NCI-H510A (cell line): ENCODE measurements at regions not wholly inside any gene's neighbourhood (a gene's known extent, or its start where the extent isn't known, plus 50 kb on each side); places are given as distances from the start of the nearest gene placed in this dataset.

ENCODE experiments used
- DNase-seq: peaks from one replicate; lab custom pipeline; 2025; lab: John Stamatoyannopoulos, UW

DNA sequence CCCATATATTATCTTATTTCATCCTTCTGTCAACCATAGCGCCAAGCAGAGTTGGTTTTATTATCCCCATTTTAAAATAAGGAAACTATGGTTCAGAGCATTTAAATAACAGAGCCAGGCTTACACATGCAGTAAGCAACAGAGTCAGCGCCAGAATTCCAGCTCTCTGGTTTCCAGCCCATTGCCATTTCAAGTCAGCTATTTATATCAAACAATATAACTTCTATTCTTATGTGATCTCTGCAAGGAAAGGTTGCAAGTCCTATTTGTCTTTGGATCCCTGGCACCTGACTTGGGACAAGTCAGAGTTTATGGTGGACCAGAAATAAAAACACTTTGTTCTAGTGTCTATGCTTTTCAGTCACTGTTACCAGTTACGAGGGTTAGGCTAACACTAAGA lies 174.1 kb upstream of the EEA1 start:
- no peak for DNase-seq

DNA sequence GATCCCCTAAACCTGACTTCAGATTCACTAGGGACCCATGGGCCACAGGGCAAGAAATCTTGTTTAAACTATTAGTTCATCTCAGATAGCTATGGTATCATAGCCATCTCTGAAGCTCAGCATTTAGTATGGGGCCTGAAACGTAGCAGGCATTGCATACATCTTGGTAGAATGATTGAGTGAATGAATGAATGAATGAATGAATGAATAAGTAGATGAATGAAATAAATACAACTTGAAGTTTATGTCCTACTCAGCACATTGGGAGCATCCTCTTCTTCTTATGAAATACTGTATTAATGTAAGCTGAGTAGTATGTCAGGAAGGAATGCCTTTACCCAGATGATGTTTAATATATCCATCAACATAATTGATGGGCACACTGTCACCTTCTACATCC lies 175.4 kb upstream of the EEA1 start:
- no peak for DNase-seq

DNA sequence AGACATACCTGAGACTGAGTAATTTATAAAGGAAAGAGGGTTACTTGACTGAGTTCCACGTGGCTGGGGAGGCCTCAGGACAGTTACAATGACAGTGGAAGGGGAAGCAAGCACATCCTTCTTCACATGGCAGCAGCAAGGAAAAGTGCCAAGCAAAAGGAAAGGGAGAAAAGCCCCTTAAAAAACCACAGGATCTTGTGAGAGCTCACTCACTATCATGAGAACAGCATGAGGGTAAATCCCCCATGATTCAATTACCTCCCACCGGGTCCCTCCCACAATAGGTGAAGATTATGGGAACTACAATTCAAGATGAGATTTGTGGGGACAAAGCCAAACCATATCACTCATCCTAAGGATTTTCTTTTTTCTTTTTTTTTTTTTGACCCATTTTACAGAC lies 177.8 kb upstream of the EEA1 start:
- DNase-seq = no peak

DNA sequence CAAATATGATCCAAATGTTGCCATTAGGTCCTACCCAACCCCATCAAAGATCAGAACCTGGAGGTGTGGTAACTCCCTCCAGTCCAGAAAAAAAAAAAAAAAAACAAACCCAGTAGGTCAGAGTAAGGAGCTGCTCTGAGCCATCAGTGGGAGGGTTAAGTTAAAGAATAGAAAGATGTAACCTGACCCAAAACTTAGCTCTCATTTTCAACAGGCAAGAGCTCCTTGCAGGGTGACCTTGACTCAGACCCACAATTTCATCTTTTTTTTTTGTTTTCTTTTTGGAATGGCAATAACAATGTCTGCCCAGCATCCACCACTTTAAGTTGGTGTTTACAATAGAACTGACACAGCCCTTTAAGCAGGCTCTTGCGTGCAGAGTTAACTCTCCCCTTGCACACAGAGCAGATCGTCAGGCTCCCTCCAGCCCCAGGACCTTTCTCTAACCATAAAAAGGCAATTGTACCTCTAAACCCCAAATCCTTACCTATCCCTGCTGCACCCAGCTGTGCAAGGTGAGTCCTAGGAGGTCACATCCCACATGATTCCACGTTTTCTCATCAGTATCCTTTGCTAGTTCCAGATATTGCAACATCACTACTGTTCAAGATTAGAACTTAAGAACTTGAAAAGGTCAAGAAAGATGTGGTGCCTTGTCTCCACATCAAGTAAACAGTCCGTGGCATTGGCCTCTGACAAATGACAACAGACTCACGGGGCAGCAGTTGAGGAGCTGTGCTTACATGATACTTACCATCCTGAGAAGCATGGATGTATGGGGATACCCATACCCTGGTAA lies 178.6 kb upstream of the EEA1 start:
- DNase-seq = no peak

DNA sequence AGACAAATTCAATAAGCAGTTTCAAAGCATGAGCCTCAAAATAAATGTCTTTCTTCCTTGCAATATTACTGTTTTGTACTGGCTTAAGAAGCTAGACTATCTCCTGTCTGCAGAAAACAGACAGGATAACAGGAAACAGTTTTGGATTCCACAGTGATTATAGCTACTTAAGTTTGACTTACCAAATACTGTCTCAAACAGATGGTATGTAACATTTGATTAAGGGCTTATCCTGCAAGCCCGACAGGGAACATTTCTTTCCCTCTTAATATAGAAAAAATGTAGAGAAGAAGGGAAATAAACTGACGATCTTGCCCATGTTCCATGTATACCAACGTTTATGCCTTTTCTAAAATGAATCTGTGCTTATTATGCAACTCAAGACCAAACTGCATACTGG lies 179.9 kb upstream of the EEA1 start:
- DNase-seq = no peak

DNA sequence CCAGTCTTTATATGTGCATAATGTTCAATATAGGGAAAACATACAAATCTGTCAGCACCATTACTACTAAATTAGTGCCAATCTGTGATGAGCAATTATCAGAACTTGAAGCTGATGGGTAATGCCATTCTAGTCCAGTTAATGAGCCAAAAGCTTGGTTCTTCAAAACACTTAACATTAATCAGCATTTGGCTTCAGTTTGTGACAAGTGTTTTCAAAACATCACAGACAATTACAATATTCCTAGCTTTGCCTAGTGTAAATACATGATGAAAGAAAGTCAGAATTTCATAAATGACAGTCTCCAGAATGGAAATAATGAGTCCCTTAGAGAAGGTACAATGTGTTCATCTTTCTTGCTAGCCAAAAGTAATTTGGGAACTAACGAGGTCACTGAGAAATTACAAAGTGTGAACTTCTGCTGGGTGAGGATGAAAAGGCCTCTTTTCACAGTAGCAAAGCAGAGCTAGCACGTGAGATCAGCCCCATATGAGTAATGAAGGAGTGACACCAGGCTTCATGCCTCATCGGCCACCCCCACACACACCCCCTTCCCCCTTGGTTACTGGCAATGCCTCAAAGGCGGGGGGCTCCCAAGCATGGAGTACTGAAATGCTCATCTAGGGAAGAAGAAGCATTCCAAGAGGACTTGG lies 180.6 kb upstream of the EEA1 start:
- no peak for DNase-seq

DNA sequence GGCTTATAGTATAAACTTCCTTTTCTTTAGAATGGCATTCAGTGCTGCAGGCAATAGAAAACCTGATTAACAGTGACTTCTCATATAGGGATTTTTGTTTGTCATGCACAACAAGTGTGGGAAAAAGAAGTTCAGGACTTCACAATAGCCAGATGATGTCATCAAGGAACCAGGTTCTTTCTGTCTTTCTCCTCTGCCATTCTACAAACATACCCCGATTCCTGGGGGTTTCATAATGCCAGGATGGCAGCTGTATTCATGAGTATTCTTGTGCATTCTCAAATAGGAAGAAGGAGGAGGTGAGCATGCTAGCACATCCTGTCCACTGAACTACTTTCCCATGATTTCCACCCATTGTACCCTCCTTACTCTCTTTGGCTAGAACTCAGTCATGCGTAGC lies 182.7 kb upstream of the EEA1 start:
- no peak for DNase-seq

DNA sequence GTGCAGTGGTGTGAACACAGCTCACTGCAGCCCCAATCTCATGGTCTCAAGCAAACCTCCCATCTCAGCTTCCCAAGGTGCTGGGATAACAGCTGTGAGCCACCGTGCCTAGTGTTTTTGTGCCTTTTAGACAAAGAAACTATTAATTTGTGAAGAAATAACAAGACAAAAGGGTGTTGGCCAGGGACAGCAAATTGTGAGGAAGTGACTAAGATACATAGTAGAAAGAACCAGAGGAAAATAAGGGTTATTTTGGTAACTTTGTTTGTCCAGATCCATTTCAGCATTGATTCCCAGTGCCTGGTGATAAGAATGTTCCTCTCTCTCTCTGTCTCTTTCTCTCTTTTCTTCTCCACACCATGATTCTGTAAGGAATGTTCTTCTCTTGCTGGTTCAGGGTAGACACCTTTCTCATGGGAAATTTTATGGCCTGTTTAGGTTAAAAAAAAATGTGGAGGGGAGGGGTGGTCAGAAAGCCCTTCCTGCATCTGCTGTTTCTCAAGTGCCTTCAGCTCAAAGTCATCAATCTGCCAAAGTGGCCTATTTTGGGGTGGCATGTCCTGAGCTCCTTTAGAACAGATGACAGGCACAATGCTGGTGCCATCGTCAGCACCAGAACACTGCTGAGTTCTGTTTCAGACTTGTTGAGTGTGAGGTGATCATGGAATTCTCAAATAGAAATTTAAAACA lies 184.4 kb upstream of the EEA1 start:
- DNase-seq = no peak

- DNase-seq = no peak
Observed at GRCh38 chr12:93115198-93115601, 186.1 kb upstream of the EEA1 start.

GRCh38 chr12:93115646-93116045 lies 186.6 kb upstream of the EEA1 start:
- DNase-seq = no peak

- DNase-seq = no peak
Observed at GRCh38 chr12:93116632-93117031, 187.5 kb upstream of the EEA1 start.

DNA sequence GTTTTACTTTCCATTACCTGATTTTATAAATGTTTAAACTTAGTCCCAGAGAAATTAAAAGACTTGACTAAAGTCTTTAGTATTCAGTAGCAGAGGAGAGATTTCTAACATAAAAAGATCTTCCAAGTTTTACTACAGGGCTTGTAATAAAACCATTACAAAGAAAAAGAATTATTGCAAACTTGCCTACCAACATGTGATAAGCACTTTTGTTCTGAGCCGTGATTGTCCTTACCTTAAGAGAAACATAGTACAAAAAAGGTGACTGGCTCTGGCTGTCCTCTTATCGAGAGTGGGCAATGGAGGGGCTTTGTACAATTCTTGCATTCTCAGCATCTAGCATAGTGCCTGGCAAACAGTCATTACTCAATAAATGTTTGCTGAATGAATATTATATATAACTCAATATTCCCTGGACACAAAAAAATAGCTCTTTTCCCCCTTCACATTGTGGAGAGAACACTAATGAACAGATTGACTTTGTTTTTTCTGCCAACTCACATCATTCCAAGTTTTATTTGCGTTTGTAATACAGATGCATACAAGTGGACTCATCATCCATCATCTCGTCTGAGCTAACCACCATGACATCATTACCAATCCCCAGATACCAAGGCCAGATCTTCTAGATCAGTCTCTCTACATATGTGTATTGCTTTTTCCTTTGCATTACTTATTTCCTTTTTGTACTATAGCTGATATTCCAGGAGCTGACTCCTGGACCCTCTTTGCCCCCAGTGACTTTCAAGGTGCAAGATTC lies 192.8 kb upstream of the EEA1 start:
- no peak for DNase-seq

DNA sequence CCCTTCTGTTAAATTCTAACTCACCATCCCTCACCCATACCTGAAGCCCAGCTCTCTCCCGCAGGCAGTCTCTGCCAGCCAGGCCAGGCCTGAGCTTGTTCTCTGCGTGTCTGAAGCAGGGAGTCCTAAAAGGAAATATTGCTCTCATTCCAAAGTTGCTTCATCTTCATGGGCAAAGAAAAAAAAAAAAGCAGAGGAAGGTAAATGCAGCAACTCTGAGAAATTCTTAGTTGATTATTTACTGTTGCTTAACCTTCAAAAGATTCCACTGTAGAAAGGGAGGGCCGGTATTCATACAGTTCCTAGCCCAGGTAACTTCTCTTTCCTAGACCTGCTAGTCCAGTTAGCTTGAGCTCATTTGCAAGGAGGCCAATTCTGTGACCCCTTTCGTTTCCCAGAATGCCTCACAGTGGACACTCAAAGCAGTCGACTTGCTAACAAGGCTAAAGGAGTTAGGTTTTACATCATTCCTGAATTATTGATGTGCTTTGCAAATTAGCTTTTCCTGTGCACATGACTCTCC lies 193.5 kb upstream of the EEA1 start:
- no peak for DNase-seq

GRCh38 chr12:93125126-93125525 lies 196.0 kb upstream of the EEA1 start:
- no peak for DNase-seq

GRCh38 chr12:93126069-93126474 lies 197.0 kb upstream of the EEA1 start:
- DNase-seq = no peak

DNA sequence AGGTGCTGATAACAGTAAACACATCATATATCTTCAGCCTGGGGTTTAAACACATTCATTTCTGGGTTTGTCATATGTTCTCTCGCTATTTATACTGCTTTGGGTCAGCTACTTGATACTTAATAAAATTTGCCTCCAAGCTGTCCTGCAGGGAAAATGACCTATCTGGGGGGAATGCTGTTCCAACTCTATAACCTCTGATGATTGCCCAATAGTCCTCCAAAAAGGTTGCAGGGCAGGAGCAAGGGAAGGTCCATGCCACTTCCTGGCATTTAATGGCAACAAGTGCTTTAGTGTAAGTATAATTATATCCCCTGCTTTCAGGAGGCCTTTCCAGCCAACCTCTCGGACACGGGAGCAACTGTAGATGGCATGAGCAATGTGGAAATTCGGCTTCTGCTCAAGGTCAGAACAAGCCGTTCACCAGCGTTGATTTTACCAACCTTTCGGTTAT lies 198.0 kb upstream of the EEA1 start:
- DNase-seq = no peak

DNA sequence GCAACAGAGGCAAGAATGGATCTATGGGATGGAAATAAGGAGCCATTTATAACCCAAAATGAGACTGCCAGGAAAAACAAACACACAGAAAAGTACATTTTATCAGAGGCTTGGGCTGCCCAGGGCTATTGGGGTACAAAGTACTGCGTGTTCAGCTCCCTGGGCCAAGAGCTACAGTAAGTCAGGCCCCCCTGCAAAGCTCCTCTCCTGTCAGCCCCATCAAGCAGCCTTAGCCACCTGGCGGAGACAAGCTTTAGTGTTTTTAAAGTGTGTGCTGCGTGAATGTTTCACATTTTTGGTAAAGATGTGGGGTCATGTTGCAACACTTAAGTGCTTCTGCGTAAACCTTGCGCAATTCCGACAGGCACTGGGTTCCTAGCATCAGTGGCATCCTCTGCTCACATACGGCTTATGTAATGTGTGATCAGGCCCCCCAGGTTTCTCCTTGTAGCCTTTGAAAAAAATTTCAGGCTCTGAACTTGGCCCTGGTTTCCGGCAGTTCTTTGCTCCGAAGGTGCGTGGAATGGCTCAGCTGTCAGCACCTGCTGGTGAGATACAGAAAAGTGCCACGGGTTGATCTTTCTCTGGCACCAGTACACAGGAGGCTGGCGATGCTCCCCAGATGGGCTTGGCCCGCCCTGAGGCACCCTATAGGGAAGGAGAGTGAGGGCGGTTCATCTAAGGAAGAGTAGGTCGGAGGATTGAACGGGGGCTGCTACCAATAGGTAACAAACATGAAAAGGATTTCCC lies 198.7 kb upstream of the EEA1 start:
- DNase-seq = peak; percentile 56

DNA sequence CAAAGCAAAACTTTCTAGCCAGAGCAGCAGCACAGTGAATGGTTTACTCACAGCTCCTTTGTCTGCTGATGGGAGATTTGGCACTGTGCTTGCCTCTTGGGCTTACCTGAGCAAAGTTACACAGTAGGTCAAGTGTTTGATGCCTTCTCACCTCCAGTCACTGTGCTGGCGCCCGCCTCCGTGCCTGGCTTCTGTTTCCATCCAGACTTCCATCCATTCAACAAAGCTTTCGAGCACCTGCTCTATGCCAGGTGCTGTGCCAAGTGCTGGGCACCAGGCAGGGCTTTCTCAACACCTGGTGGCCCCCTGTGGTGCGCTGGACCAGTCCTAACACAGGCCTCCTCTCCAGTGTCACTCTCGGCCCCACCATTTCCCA lies 199.2 kb upstream of the EEA1 start:
- DNase-seq = peak; percentile 89

- DNase-seq = no peak
Observed at GRCh38 chr12:93130366-93131054, 201.4 kb upstream of the EEA1 start.

- no peak for DNase-seq
Observed at GRCh38 chr12:93133361-93133760, 204.3 kb upstream of the EEA1 start.
